Endodermal cell (in vitro differentiated cells): ENCODE measurements at regions not wholly inside any gene's neighbourhood (a gene's known extent, or its start where the extent isn't known, plus 50 kb on each side); places are given as distances from the start of the nearest gene placed in this dataset.

Experiments used
- DNase-seq: peaks from one replicate; pipeline ENCODE4 v3.0.0-alpha.2; 2017
- H3K27ac ChIP-seq: 2 replicates; pipeline ENCODE4 v1.5.1; 2013; ENCODE audit warnings: mild to moderate bottlenecking, low read depth, low read length, moderate library complexity
- H3K27me3 ChIP-seq: 2 replicates; pipeline ENCODE4 v1.6.1; 2013; ENCODE audit warnings: mild to moderate bottlenecking, low read length, moderate library complexity; ENCODE audit not compliant: insufficient read depth, control insufficient read depth, poor library complexity, severe bottlenecking
- H3K36me3 ChIP-seq: 2 replicates; pipeline ENCODE4 v1.7.0; 2013; ENCODE audit warnings: mild to moderate bottlenecking, low read length, moderate library complexity; ENCODE audit not compliant: control insufficient read depth, insufficient read depth
- H3K4me1 ChIP-seq: one replicate; pipeline ENCODE4 v1.7.0; 2013; ENCODE audit warnings: low read length; ENCODE audit not compliant: control insufficient read depth, insufficient read depth
- H3K4me3 ChIP-seq: 2 replicates; pipeline ENCODE4 v1.5.1; 2013; ENCODE audit warnings: mild to moderate bottlenecking, low read length, moderate library complexity
- H3K9ac ChIP-seq: 2 replicates; pipeline ENCODE4 v1.6.1; 2013; ENCODE audit warnings: mild to moderate bottlenecking, low read length, moderate library complexity; ENCODE audit not compliant: poor library complexity, severe bottlenecking; ENCODE audit errors: extremely low read depth
- H3K9me3 ChIP-seq: 2 replicates; pipeline ENCODE4 v1.6.1; 2013; ENCODE audit warnings: mild to moderate bottlenecking, low read length, moderate library complexity; ENCODE audit not compliant: control insufficient read depth
- H3K27ac Mint-ChIP-seq: 2 replicates; pipeline ENCODE4 v1.8.0; 2020; ENCODE audit warnings: mixed read lengths
- H3K27me3 Mint-ChIP-seq: 2 replicates; pipeline ENCODE4 v1.8.0; 2021; ENCODE audit warnings: mild to moderate bottlenecking, mixed read lengths; ENCODE audit not compliant: insufficient read depth
- H3K36me3 Mint-ChIP-seq: 2 replicates; pipeline ENCODE4 v1.8.0; 2020; ENCODE audit warnings: low read depth, mixed read lengths
- H3K4me1 Mint-ChIP-seq: 2 replicates; pipeline ENCODE4 v1.8.0; 2020; ENCODE audit warnings: mixed read lengths
- H3K4me3 Mint-ChIP-seq: 2 replicates; pipeline ENCODE4 v1.8.0; 2020; ENCODE audit warnings: mild to moderate bottlenecking, moderate library complexity, mixed read lengths
- H3K9me3 Mint-ChIP-seq: 2 replicates; pipeline ENCODE4 v1.8.0; 2020; ENCODE audit warnings: mild to moderate bottlenecking, mixed read lengths
- CTCF ChIP-seq: fragments of 200-600 bp; sonication (generic); conservative IDR thresholded peaks from 2 replicates; pipeline ENCODE4 v1.5.0; 2021; ENCODE audit warnings: antibody characterized with exemption, mild to moderate bottlenecking
- WGBS, 2 experiments: methylation state at CpG; one replicate each; pipeline versions ENCODE4 v1.1.5 to v1.1.7; 2013; ENCODE audit warnings: missing lambda C conversion rate in 2 of 2, mixed read lengths in 1 of 2; ENCODE audit not compliant: insufficient coverage in 1 of 2, insufficient read length in 1 of 2; 5-methylcytosine and 5-hydroxymethylcytosine counted together

GRCh38 chr4:133000012-133000411 is 149.1 kb upstream of the PCDH10 start:
- Histone ChIP-seq H3K4me1 (no peaks in the 10 kb centered on the region), H3K9me3 (no peaks in the 10 kb centered on the region), H3K27me3 (no peaks in the 10 kb centered on the region), H3K36me3 (no peaks in the 10 kb centered on the region), H3K4me3 (no peak overlapping the region), H3K27ac (no peak overlapping the region), H3K9ac (no peak overlapping the region)
- Mint-ChIP-seq H3K4me3 (no peak overlapping the region), H3K27ac (no peak overlapping the region), H3K27me3 (no peaks in the 10 kb centered on the region), H3K4me1 (no peaks in the 10 kb centered on the region), H3K36me3 (no peaks in the 10 kb centered on the region), H3K9me3 (no peaks in the 10 kb centered on the region)
- 86 to 90% methylated on average over 2 to 3 of the region's 3 CpGs for WGBS, 2 experiments
- no peak for DNase-seq
- TF ChIP-seq CTCF: no peak

- no peaks in the 10 kb centered on the region for H3K36me3 Mint-ChIP-seq
- H3K9me3 ChIP-seq: no peaks in the 10 kb centered on the region
- DNase-seq: no peak
- 94 to 100% methylated on average over 1 to 6 of the region's 6 CpGs for WGBS, 2 experiments
- no peaks in the 10 kb centered on the region for H3K27me3 ChIP-seq
- H3K4me3 ChIP-seq: no peak overlapping the region
- no peak overlapping the region for H3K27ac Mint-ChIP-seq
- no peak for TF ChIP-seq CTCF
- no peaks in the 10 kb centered on the region for H3K4me1 ChIP-seq
- no peaks in the 10 kb centered on the region for H3K4me1 Mint-ChIP-seq
- H3K9ac ChIP-seq: no peak overlapping the region
- no peak overlapping the region for H3K27ac ChIP-seq
- peaks cover 1% of the 10 kb centered on the region for H3K9me3 Mint-ChIP-seq
- no peaks in the 10 kb centered on the region for H3K27me3 Mint-ChIP-seq
- no peak overlapping the region for H3K4me3 Mint-ChIP-seq
- no peaks in the 10 kb centered on the region for H3K36me3 ChIP-seq
Observed at GRCh38 chr4:133003169-133003568, 145.9 kb upstream of the PCDH10 start.

GRCh38 chr4:133014473-133015135 is 134.5 kb upstream of the PCDH10 start:
- no peak for TF ChIP-seq CTCF
- Histone ChIP-seq H3K36me3 (no peaks in the 10 kb centered on the region), H3K27me3 (no peaks in the 10 kb centered on the region), H3K4me1 (no peaks in the 10 kb centered on the region), H3K4me3 (no peak overlapping the region), H3K9me3 (peaks cover 5% of the 10 kb centered on the region), H3K9ac (no peak overlapping the region), H3K27ac (no peak overlapping the region)
- Mint-ChIP-seq H3K27ac (no peak overlapping the region), H3K4me3 (no peak overlapping the region), H3K27me3 (no peaks in the 10 kb centered on the region), H3K9me3 (peaks cover 10% of the 10 kb centered on the region), H3K36me3 (no peaks in the 10 kb centered on the region), H3K4me1 (no peaks in the 10 kb centered on the region)
- DNase-seq: no peak
- 76 to 86% methylated on average over 3 of the region's 3 CpGs for WGBS, 2 experiments
